DMS53 (cell line): ENCODE measurements at regions not wholly inside any gene's neighbourhood (a gene's known extent, or its start where the extent isn't known, plus 50 kb on each side); places are given as distances from the start of the nearest gene placed in this dataset.
"Not testable (repeated sequence)": the region's sequence is repeated elsewhere in the genome, so short reads cannot be mapped to it uniquely, and the experiment has no call there.

Experiments
- DNase-seq: peaks from one replicate; lab custom pipeline; 2025; lab: John Stamatoyannopoulos, UW

- DNase-seq = no peak
These were observed 50.5 kb upstream of the OTOS start for GRCh38 chr2:240191001-240191400.

GRCh38 chr2:240192661-240193060 lies 52.2 kb upstream of the OTOS start:
- DNase-seq = no peak

- DNase-seq = not testable (repeated sequence)
These were observed 53.9 kb upstream of the OTOS start for GRCh38 chr2:240194341-240194762.

- DNase-seq = no peak
These were observed 54.9 kb upstream of the OTOS start for GRCh38 chr2:240195316-240195861.

GRCh38 chr2:240196716-240197461 lies 56.4 kb upstream of the OTOS start:
- DNase-seq = no peak

GRCh38 chr2:240197462-240198139 lies 57.1 kb upstream of the OTOS start:
- DNase-seq = no peak

GRCh38 chr2:240198226-240198625 lies 57.8 kb upstream of the OTOS start:
- no peak for DNase-seq

- DNase-seq = no peak
These were observed 58.8 kb upstream of the OTOS start for GRCh38 chr2:240199133-240199870.

GRCh38 chr2:240200230-240201051 lies 60.0 kb upstream of the OTOS start:
- DNase-seq = no peak

- DNase-seq = no peak
These were observed 61.4 kb upstream of the OTOS start for GRCh38 chr2:240201866-240202265.

- no peak for DNase-seq
These were observed 62.1 kb upstream of the OTOS start for GRCh38 chr2:240202586-240202985.

GRCh38 chr2:240203031-240203787 lies 62.8 kb upstream of the OTOS start:
- DNase-seq = no peak

GRCh38 chr2:240203788-240204270 lies 63.4 kb upstream of the OTOS start:
- DNase-seq = no peak

GRCh38 chr2:240204431-240205276 lies 64.2 kb upstream of the OTOS start:
- DNase-seq = no peak

GRCh38 chr2:240205348-240205747 lies 64.9 kb upstream of the OTOS start:
- DNase-seq = no peak

GRCh38 chr2:240205772-240206171 lies 65.3 kb upstream of the OTOS start:
- DNase-seq = no peak

GRCh38 chr2:240206630-240207029 lies 66.2 kb upstream of the OTOS start:
- DNase-seq = no peak

GRCh38 chr2:240207661-240208060 lies 67.2 kb upstream of the OTOS start:
- DNase-seq = no peak

- no peak for DNase-seq
These were observed 67.6 kb upstream of the OTOS start for GRCh38 chr2:240208096-240208495.
